GM23338 (cell line): ENCODE measurements at regions not wholly inside any gene's neighbourhood (a gene's known extent, or its start where the extent isn't known, plus 50 kb on each side); places are given as distances from the start of the nearest gene placed in this dataset.
A peak's percentile ranks its signal among the peaks of the same experiment; 100 is the strongest.

Experiments
- ATAC-seq: fragments of 200-7000 bp; cut with Tn5 transposase; 3 replicates; pipeline ENCODE4 v1.9.1; 2020
- DNase-seq: peaks from one replicate; pipeline ENCODE4 v3.0.0-alpha.2; 2015; ENCODE audit warnings: low spot score
- H2AFZ ChIP-seq: fragments of 200-600 bp; sonication (generic); 2 replicates; pipeline ENCODE4 v1.8.0; 2016; ENCODE audit warnings: antibody characterized with exemption, mild to moderate bottlenecking, moderate library complexity
- H3F3A ChIP-seq: fragments of 200-600 bp; sonication (generic); replicated peaks from 2 replicates; pipeline ENCODE4 v1.8.0; 2017; ENCODE audit warnings: antibody characterized with exemption, mixed run types, low read depth
- H3K27ac ChIP-seq: fragments of 200-600 bp; sonication (generic); 2 replicates; pipeline ENCODE4 v1.6.1; 2016; ENCODE audit warnings: low read depth
- H3K27me3 ChIP-seq: fragments of 200-600 bp; sonication (generic); 2 replicates; pipeline ENCODE4 v1.8.0; 2016; ENCODE audit warnings: mild to moderate bottlenecking, mixed run types, moderate library complexity; ENCODE audit not compliant: insufficient read depth
- H3K36me3 ChIP-seq: fragments of 200-600 bp; sonication (generic); 2 replicates; pipeline ENCODE4 v1.8.0; 2016; ENCODE audit warnings: mild to moderate bottlenecking; ENCODE audit not compliant: insufficient read depth
- H3K4me1 ChIP-seq: fragments of 200-600 bp; sonication (generic); 2 replicates; pipeline ENCODE4 v1.8.0; 2016; ENCODE audit warnings: mild to moderate bottlenecking, moderate library complexity; ENCODE audit not compliant: insufficient read depth
- H3K4me2 ChIP-seq: fragments of 200-600 bp; sonication (generic); 2 replicates; pipeline ENCODE4 v1.7.1; 2017; ENCODE audit warnings: mixed run types
- H3K4me3 ChIP-seq: fragments of 200-600 bp; sonication (generic); 2 replicates; pipeline ENCODE4 v1.6.1; 2016; ENCODE audit warnings: mixed run types
- H3K79me2 ChIP-seq: fragments of 200-600 bp; sonication (generic); replicated peaks from 2 replicates; pipeline ENCODE4 v1.8.0; 2017; ENCODE audit warnings: mild to moderate bottlenecking; ENCODE audit not compliant: insufficient read depth
- H3K9me2 ChIP-seq: fragments of 200-600 bp; sonication (generic); 2 replicates; pipeline ENCODE4 v1.8.0; 2017; ENCODE audit not compliant: insufficient read depth
- H4K20me1 ChIP-seq: fragments of 200-600 bp; sonication (generic); replicated peaks from 2 replicates; pipeline ENCODE4 v1.8.0; 2017; ENCODE audit warnings: mild to moderate bottlenecking; ENCODE audit not compliant: insufficient read depth
- H3K27ac Mint-ChIP-seq: 2 replicates; pipeline ENCODE4 v1.8.0; 2020; ENCODE audit warnings: inconsistent platforms, mild to moderate bottlenecking, moderate library complexity, mixed read lengths
- H3K27me3 Mint-ChIP-seq: 3 replicates; pipeline ENCODE4 v1.8.0; 2022; ENCODE audit warnings: low read depth, mild to moderate bottlenecking, moderate library complexity, mixed read lengths, inconsistent platforms; ENCODE audit not compliant: insufficient read depth, poor library complexity
- H3K36me3 Mint-ChIP-seq: 3 replicates; pipeline ENCODE4 v1.8.0; 2021; ENCODE audit warnings: low read depth, mild to moderate bottlenecking, inconsistent platforms, moderate library complexity, mixed read lengths
- H3K4me1 Mint-ChIP-seq: 3 replicates; pipeline ENCODE4 v1.8.0; 2020; ENCODE audit warnings: mild to moderate bottlenecking, inconsistent platforms, mixed read lengths
- H3K4me3 Mint-ChIP-seq: 3 replicates; pipeline ENCODE4 v1.8.0; 2021; ENCODE audit warnings: moderate library complexity, mild to moderate bottlenecking, inconsistent platforms, mixed read lengths
- H3K9me3 Mint-ChIP-seq: 3 replicates; pipeline ENCODE4 v1.8.0; 2020; ENCODE audit warnings: moderate library complexity, mild to moderate bottlenecking, inconsistent platforms, mixed read lengths
- CREB1 ChIP-seq: fragments of 250-450 bp; sonication (Bioruptor Pico); IDR thresholded peaks from 2 replicates; pipeline ENCODE4 v1.5.0; 2020; ENCODE audit warnings: low read depth, mild to moderate bottlenecking, moderate library complexity
- EZH2 ChIP-seq: fragments of 200-600 bp; sonication (generic); IDR thresholded peaks from one replicate; pipeline ENCODE4 v1.8.0; 2017; ENCODE audit warnings: antibody characterized with exemption, mild to moderate bottlenecking, low read depth; ENCODE audit not compliant: unreplicated experiment
- EZH2phosphoT487 ChIP-seq: fragments of 200-600 bp; sonication (generic); IDR thresholded peaks from one replicate; pipeline ENCODE4 v1.8.1; 2018; ENCODE audit warnings: antibody characterized with exemption; ENCODE audit not compliant: unreplicated experiment
- JUNB ChIP-seq: IDR thresholded peaks from one replicate; pipeline ENCODE4 v1.6.1; 2016; ENCODE audit warnings: antibody characterized with exemption; ENCODE audit not compliant: unreplicated experiment
- POLR2AphosphoS5 ChIP-seq: IDR thresholded peaks from 2 replicates; pipeline ENCODE4 v1.6.1; 2016; ENCODE audit warnings: antibody characterized with exemption, low read depth
- STAT1 ChIP-seq: IDR thresholded peaks from one replicate; pipeline ENCODE4 v1.6.1; 2016; ENCODE audit warnings: antibody characterized with exemption; ENCODE audit not compliant: unreplicated experiment
- ZNF114 ChIP-seq: fragments of 250-450 bp; sonication (Bioruptor Pico); IDR thresholded peaks from 2 replicates; pipeline ENCODE4 v1.5.0; 2020; ENCODE audit warnings: mild to moderate bottlenecking, moderate library complexity
- TF ChIP-seq, protein P1 (sequence below): fragments of 250-450 bp; sonication (Bioruptor Pico); IDR thresholded peaks from 2 replicates; pipeline ENCODE4 v1.5.0; 2020; ENCODE audit warnings: mild to moderate bottlenecking, moderate library complexity
- TF ChIP-seq, protein P2 (sequence below): IDR thresholded peaks from one replicate; pipeline ENCODE4 v1.6.1; 2018; ENCODE audit warnings: antibody characterized with exemption; ENCODE audit not compliant: unreplicated experiment
- TF ChIP-seq, protein P3 (sequence below), 2 experiments: fragments of 200-600 bp in 1 of 2; sonication (generic) in 1 of 2; conservative IDR thresholded peaks; 2 replicates each; pipeline versions ENCODE4 v1.5.1 to v1.6.1; 2016 to 2017; ENCODE audit warnings: antibody characterized with exemption in 2 of 2, low read depth in 2 of 2, mild to moderate bottlenecking in 2 of 2, moderate library complexity in 1 of 2

DNA sequence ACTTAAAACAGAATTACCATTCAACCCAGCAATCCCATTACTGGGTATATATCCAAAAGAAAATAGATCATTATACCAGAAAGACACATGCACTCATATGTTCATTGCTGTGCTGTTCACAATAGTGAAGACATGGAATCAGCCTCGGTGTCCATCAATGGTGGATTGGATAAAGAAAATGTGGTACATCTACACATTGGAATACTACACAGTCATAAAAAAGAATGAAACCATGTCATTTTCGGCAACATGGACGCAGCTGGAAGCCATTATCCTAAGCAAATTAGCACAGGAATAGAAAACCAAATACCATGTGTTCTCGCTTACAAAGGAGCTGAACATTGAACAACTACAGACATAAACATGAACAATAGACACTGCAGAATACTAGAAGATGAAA, 244.8 kb upstream of the PROX1 start (continued):
- TF ChIP-seq, protein P1, sequence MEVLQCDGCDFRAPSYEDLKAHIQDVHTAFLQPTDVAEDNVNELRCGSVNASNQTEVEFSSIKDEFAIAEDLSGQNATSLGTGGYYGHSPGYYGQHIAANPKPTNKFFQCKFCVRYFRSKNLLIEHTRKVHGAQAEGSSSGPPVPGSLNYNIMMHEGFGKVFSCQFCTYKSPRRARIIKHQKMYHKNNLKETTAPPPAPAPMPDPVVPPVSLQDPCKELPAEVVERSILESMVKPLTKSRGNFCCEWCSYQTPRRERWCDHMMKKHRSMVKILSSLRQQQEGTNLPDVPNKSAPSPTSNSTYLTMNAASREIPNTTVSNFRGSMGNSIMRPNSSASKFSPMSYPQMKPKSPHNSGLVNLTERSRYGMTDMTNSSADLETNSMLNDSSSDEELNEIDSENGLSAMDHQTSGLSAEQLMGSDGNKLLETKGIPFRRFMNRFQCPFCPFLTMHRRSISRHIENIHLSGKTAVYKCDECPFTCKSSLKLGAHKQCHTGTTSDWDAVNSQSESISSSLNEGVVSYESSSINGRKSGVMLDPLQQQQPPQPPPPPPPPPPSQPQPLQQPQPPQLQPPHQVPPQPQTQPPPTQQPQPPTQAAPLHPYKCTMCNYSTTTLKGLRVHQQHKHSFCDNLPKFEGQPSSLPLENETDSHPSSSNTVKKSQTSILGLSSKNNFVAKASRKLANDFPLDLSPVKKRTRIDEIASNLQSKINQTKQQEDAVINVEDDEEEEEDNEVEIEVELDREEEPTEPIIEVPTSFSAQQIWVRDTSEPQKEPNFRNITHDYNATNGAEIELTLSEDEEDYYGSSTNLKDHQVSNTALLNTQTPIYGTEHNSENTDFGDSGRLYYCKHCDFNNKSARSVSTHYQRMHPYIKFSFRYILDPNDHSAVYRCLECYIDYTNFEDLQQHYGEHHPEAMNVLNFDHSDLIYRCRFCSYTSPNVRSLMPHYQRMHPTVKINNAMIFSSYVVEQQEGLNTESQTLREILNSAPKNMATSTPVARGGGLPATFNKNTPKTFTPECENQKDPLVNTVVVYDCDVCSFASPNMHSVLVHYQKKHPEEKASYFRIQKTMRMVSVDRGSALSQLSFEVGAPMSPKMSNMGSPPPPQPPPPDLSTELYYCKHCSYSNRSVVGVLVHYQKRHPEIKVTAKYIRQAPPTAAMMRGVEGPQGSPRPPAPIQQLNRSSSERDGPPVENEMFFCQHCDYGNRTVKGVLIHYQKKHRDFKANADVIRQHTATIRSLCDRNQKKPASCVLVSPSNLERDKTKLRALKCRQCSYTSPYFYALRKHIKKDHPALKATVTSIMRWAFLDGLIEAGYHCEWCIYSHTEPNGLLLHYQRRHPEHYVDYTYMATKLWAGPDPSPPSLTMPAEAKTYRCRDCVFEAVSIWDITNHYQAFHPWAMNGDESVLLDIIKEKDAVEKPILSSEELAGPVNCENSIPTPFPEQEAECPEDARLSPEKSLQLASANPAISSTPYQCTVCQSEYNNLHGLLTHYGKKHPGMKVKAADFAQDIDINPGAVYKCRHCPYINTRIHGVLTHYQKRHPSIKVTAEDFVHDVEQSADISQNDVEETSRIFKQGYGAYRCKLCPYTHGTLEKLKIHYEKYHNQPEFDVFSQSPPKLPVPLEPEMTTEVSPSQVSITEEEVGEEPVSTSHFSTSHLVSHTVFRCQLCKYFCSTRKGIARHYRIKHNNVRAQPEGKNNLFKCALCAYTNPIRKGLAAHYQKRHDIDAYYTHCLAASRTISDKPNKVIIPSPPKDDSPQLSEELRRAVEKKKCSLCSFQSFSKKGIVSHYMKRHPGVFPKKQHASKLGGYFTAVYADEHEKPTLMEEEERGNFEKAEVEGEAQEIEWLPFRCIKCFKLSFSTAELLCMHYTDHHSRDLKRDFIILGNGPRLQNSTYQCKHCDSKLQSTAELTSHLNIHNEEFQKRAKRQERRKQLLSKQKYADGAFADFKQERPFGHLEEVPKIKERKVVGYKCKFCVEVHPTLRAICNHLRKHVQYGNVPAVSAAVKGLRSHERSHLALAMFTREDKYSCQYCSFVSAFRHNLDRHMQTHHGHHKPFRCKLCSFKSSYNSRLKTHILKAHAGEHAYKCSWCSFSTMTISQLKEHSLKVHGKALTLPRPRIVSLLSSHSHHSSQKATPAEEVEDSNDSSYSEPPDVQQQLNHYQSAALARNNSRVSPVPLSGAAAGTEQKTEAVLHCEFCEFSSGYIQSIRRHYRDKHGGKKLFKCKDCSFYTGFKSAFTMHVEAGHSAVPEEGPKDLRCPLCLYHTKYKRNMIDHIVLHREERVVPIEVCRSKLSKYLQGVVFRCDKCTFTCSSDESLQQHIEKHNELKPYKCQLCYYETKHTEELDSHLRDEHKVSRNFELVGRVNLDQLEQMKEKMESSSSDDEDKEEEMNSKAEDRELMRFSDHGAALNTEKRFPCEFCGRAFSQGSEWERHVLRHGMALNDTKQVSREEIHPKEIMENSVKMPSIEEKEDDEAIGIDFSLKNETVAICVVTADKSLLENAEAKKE (CRISPR knock-in tag) = no peak
- TF ChIP-seq JUNB (no peak), EZH2phosphoT487 (no peak)
- TF ChIP-seq, protein P2, sequence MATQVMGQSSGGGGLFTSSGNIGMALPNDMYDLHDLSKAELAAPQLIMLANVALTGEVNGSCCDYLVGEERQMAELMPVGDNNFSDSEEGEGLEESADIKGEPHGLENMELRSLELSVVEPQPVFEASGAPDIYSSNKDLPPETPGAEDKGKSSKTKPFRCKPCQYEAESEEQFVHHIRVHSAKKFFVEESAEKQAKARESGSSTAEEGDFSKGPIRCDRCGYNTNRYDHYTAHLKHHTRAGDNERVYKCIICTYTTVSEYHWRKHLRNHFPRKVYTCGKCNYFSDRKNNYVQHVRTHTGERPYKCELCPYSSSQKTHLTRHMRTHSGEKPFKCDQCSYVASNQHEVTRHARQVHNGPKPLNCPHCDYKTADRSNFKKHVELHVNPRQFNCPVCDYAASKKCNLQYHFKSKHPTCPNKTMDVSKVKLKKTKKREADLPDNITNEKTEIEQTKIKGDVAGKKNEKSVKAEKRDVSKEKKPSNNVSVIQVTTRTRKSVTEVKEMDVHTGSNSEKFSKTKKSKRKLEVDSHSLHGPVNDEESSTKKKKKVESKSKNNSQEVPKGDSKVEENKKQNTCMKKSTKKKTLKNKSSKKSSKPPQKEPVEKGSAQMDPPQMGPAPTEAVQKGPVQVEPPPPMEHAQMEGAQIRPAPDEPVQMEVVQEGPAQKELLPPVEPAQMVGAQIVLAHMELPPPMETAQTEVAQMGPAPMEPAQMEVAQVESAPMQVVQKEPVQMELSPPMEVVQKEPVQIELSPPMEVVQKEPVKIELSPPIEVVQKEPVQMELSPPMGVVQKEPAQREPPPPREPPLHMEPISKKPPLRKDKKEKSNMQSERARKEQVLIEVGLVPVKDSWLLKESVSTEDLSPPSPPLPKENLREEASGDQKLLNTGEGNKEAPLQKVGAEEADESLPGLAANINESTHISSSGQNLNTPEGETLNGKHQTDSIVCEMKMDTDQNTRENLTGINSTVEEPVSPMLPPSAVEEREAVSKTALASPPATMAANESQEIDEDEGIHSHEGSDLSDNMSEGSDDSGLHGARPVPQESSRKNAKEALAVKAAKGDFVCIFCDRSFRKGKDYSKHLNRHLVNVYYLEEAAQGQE = no peak

DNA sequence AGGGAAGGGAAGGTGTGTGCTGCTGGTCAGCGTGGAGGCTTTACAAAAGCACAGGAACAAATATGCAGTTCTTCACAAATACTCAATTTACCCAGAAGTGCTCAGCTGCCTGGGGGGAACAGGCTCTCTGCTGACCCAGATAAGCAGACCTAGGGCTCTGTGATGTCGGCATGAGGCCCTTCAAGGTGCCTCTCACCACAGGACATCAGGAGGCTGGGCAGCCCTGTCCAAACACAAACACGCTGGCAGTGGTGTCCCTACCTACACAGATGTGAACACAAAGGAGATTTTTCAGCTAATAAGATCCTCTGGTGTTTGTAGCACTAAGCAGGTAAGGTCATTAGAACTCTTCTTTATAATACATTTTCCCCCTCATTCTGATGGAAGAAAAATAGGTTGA, 243.0 kb upstream of the PROX1 start:
- no peaks in the 10 kb centered on the region for H3K36me3 Mint-ChIP-seq
- Histone ChIP-seq H4K20me1 (no peaks in the 10 kb centered on the region), H3K27me3 (no peaks in the 10 kb centered on the region), H3F3A (no peaks in the 10 kb centered on the region), H3K79me2 (no peaks in the 10 kb centered on the region), H3K4me2 (no peak overlapping the region), H2AFZ (no peak overlapping the region), H3K27ac (no peak overlapping the region), H3K4me3 (no peak overlapping the region), H3K36me3 (no peaks in the 10 kb centered on the region), H3K4me1 (no peaks in the 10 kb centered on the region), H3K9me2 (peaks cover 13% of the 10 kb centered on the region)
- DNase-seq (no peak), ATAC-seq (0 out of 3 replicates have a peak, but pooled peaks have one; percentile 23)
- H3K4me1 Mint-ChIP-seq = no peaks in the 10 kb centered on the region
- H3K27me3 Mint-ChIP-seq = no peaks in the 10 kb centered on the region
- H3K4me3 Mint-ChIP-seq = no peak overlapping the region
- H3K27ac Mint-ChIP-seq = no peak overlapping the region
- peaks cover 7% of the 10 kb centered on the region; the same call in 2 of the 3 replicates for H3K9me3 Mint-ChIP-seq
- TF ChIP-seq POLR2AphosphoS5 (no peak), STAT1 (no peak), CREB1 (CRISPR knock-in tag) (no peak), EZH2 (no peak), JUNB (no peak), ZNF114 (CRISPR knock-in tag) (no peak)
- TF ChIP-seq, protein P3, sequence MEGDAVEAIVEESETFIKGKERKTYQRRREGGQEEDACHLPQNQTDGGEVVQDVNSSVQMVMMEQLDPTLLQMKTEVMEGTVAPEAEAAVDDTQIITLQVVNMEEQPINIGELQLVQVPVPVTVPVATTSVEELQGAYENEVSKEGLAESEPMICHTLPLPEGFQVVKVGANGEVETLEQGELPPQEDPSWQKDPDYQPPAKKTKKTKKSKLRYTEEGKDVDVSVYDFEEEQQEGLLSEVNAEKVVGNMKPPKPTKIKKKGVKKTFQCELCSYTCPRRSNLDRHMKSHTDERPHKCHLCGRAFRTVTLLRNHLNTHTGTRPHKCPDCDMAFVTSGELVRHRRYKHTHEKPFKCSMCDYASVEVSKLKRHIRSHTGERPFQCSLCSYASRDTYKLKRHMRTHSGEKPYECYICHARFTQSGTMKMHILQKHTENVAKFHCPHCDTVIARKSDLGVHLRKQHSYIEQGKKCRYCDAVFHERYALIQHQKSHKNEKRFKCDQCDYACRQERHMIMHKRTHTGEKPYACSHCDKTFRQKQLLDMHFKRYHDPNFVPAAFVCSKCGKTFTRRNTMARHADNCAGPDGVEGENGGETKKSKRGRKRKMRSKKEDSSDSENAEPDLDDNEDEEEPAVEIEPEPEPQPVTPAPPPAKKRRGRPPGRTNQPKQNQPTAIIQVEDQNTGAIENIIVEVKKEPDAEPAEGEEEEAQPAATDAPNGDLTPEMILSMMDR (conservative IDR thresholded peaks at IDR 0.05; ENCODE audit: low read depth in 2 of 2) = no peak
- TF ChIP-seq, protein P2 = no peak
